K562 (cell line): ENCODE measurements at regions not wholly inside any gene's neighbourhood (a gene's known extent, or its start where the extent isn't known, plus 50 kb on each side); places are given as distances from the start of the nearest gene placed in this dataset.

Source experiments
- ATAC-seq: fragments of 200-7000 bp; cut with Tn5 transposase; 3 replicates; pipeline ENCODE4 v1.9.1; 2020; ENCODE audit warnings: moderate library complexity
- BruUV-seq: library from RNA; stranded (reverse); fragments of 400-500 nt; replicated peaks from 2 replicates; lab custom pipeline; 2021; lab: Mats Ljungman, UMichigan
- CTCF ChIA-PET: fragments of 300-600 bp; formaldehyde crosslinking; extraction: SDS; loops from one replicate; lab custom pipeline; 2021; ENCODE audit warnings: low intra/inter-chr PET ratio; lab: Yijun Ruan, JAX
- POLR2A ChIA-PET: fragments of 300-600, 350-650 bp; sonication (Branson Sonifier 250); formaldehyde crosslinking; extraction: SDS; loops from one replicate; lab custom pipeline; 2021; ENCODE audit warnings: antibody characterized with exemption, inconsistent platforms; lab: Yijun Ruan, JAX
- DNase-seq, 4 experiments: peaks; one replicate each; pipeline versions ENCODE4 v3.0.0 to v3.0.0-alpha.2; 2011 to 2018; ENCODE audit warnings: low spot score in 3 of 4, mixed read lengths in 3 of 4; ENCODE audit errors: extremely low read depth in 1 of 4
- FAIRE-seq: peaks from 2 replicates; lab custom pipeline; 2011; peaks lifted over from hg19 to GRCh38; lab: Jason Lieb, UNC
- H2AFZ ChIP-seq: 2 replicates; pipeline ENCODE4 v1.6.0; 2011; ENCODE audit warnings: low read depth, low read length, control low read depth, inconsistent platforms
- H3K27ac ChIP-seq: fragments of 200-600 bp; 3 replicates; pipeline ENCODE4 v1.8.0; 2011; ENCODE audit warnings: low read depth, mild to moderate bottlenecking, control low read depth, inconsistent platforms, low read length, moderate library complexity, mixed read lengths; ENCODE audit errors: extremely low read depth
- H3K27me3 ChIP-seq, 2 experiments: fragments of 300-600 bp in 1 of 2; 2 replicates in 1 of 2; 3 replicates in 1 of 2; pipeline versions ENCODE4 v1.6.0 to v1.8.0; 2011; ENCODE audit warnings: inconsistent platforms in 2 of 2, low read length in 2 of 2, mild to moderate bottlenecking in 1 of 2, mixed read lengths in 1 of 2, moderate library complexity in 1 of 2; ENCODE audit not compliant: control insufficient read depth in 2 of 2, insufficient read depth in 2 of 2
- H3K36me3 ChIP-seq: fragments of 300-600 bp; 3 replicates; pipeline ENCODE4 v1.8.0; 2011; ENCODE audit warnings: mild to moderate bottlenecking, low read length, inconsistent platforms; ENCODE audit not compliant: control insufficient read depth, insufficient read depth
- H3K4me1 ChIP-seq, 2 experiments: fragments of 200-600 bp in 1 of 2; replicated peaks in 1 of 2; 2 replicates in 1 of 2; 3 replicates in 1 of 2; pipeline versions ENCODE4 v1.5.1 to v1.8.0; 2011; ENCODE audit warnings: inconsistent platforms in 2 of 2, low read length in 2 of 2, mild to moderate bottlenecking in 1 of 2, mixed read lengths in 1 of 2, moderate library complexity in 1 of 2; ENCODE audit not compliant: control insufficient read depth in 2 of 2, insufficient read depth in 2 of 2
- H3K4me2 ChIP-seq: 2 replicates; pipeline ENCODE4 v1.6.1; 2011; ENCODE audit warnings: low read length, control low read depth, inconsistent platforms, mixed read lengths; ENCODE audit not compliant: insufficient read depth
- H3K4me3 ChIP-seq: fragments of 200-600 bp; sonication (generic), shearing (Covaris generic); 2 replicates; pipeline ENCODE4 v1.5.1; 2016; ENCODE audit warnings: control low read depth, inconsistent platforms
- H3K79me2 ChIP-seq: fragments of 200-600 bp; 3 replicates; pipeline ENCODE4 v1.8.0; 2011; ENCODE audit warnings: low read length, inconsistent platforms; ENCODE audit not compliant: control insufficient read depth, insufficient read depth
- H3K9ac ChIP-seq, 2 experiments: 2 replicates each; pipeline versions ENCODE4 v1.6.0 to v1.6.1; 2011; ENCODE audit warnings: low read depth in 2 of 2, low read length in 2 of 2, control low read depth in 1 of 2, inconsistent platforms in 1 of 2, mild to moderate bottlenecking in 1 of 2, mixed read lengths in 1 of 2; ENCODE audit not compliant: insufficient read depth in 1 of 2
- H3K9me1 ChIP-seq: one replicate; pipeline ENCODE4 v1.6.0; 2011; ENCODE audit warnings: inconsistent platforms, mild to moderate bottlenecking, low read length, moderate library complexity; ENCODE audit not compliant: control insufficient read depth, insufficient read depth
- H3K9me3 ChIP-seq: replicated peaks from 2 replicates; pipeline ENCODE4 v1.5.1; 2011; ENCODE audit warnings: low read depth, low read length, inconsistent platforms; ENCODE audit not compliant: control insufficient read depth, insufficient read depth
- H4K20me1 ChIP-seq: replicated peaks from 2 replicates; pipeline ENCODE4 v1.6.1; 2011; ENCODE audit warnings: low read length, inconsistent platforms, mixed read lengths; ENCODE audit not compliant: control insufficient read depth, insufficient read depth
- HMGN3 ChIP-seq: IDR thresholded peaks from 2 replicates; pipeline ENCODE4 v1.6.1; 2011; ENCODE audit warnings: borderline replicate concordance, low read depth, mild to moderate bottlenecking, mixed read lengths, low read length; ENCODE audit not compliant: insufficient read length; ENCODE audit errors: extremely low read depth
- PHF20 ChIP-seq: fragments of 450-650 bp; IDR thresholded peaks from 2 replicates; pipeline ENCODE4 v1.6.1; 2018; ENCODE audit not compliant: partially characterized antibody
- POLR2A ChIP-seq: fragments of 450-650 bp; conservative IDR thresholded peaks from 2 replicates; pipeline ENCODE4 v1.6.1; 2016
- PRMT5 ChIP-seq: sonication (generic); formaldehyde crosslinking; IDR thresholded peaks from 2 replicates; pipeline ENCODE4 v1.5.0; 2020; ENCODE audit warnings: missing genetic modification reagents
- ZBTB8A ChIP-seq: fragments of 450-650 bp; IDR thresholded peaks from 2 replicates; pipeline ENCODE4 v1.6.1; 2018; ENCODE audit warnings: mild to moderate bottlenecking, moderate library complexity; ENCODE audit not compliant: partially characterized antibody
- ZNF586 ChIP-seq: fragments of 450-650 bp; formaldehyde crosslinking; conservative IDR thresholded peaks from 2 replicates; pipeline ENCODE4 v1.4.0; 2020; ENCODE audit warnings: mild to moderate bottlenecking, moderate library complexity
- WGBS: fragments of 100-300 bp; shearing (Covaris generic); methylation state at CpG from one replicate; pipeline ENCODE4 v1.1.6; 2016; ENCODE audit warnings: low coverage, mixed read lengths; ENCODE audit not compliant: insufficient coverage; ENCODE audit errors: missing lambda C conversion rate; 5-methylcytosine and 5-hydroxymethylcytosine counted together
- in situ Hi-C: fragments of 300-500 bp; cut with MboI; formaldehyde crosslinking; loops from 4 replicates; pipeline ENCODE4 v1.15.0; 2018; ENCODE audit warnings: inconsistent platforms, mixed read lengths
- intact Hi-C: fragments of 100-400 bp; cut with micrococcal nuclease; formaldehyde crosslinking; loops from 2 replicates; pipeline ENCODE4 v1.14.2; 2022
- TF ChIP-seq, protein P1 (sequence below): fragments of 450-650 bp; IDR thresholded peaks from 2 replicates; pipeline ENCODE4 v1.6.1; 2016; ENCODE audit warnings: mild to moderate bottlenecking, moderate library complexity
- TF ChIP-seq, protein P2 (sequence below): fragments of 450-650 bp; IDR thresholded peaks from 2 replicates; pipeline ENCODE4 v1.6.1; 2016; ENCODE audit warnings: mild to moderate bottlenecking
- TF ChIP-seq, protein P3 (sequence below): sonication (generic); formaldehyde crosslinking; IDR thresholded peaks from 2 replicates; pipeline ENCODE4 v1.8.0; 2022; ENCODE audit warnings: mild to moderate bottlenecking, missing genetic modification reagents

DNA sequence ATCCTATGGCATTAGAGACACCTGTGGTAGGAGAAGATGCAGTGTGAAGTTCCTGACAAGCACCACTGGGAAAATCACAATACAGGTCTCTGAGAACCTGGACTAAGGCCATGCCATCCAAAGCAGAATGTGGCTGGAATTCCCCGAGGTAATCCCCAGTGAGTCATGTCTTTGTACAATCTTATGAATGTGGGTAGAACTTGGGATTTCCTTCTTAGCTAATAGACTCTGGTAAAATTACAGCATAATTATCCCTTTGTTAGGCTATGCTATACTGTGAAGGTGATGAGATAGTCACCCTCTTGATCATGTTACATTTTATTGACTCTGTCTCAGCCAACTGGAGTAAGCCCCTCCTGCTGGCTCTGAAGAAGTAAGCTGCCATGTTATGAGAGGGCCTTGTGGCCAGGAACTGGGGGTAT, 224.3 kb upstream of the DCN start:
- Histone ChIP-seq H3K27me3 (no peaks in the 10 kb centered on the region), H3K9me3 (no peaks in the 10 kb centered on the region), H3K4me2 (no peak overlapping the region), H3K79me2 (no peaks in the 10 kb centered on the region), H2AFZ (no peak overlapping the region), H3K9ac (no peak overlapping the region), H3K27ac (no peak overlapping the region), H3K4me1 (no peaks in the 10 kb centered on the region), H3K36me3 (no peaks in the 10 kb centered on the region), H3K4me3 (no peak overlapping the region), H4K20me1 (no peaks in the 10 kb centered on the region), H3K9me1 (no peaks in the 10 kb centered on the region)
- in situ Hi-C loops (no loop called here), intact Hi-C loops (no loop called here)
- no peak for ATAC-seq
- BruUV-seq, result no TSS peak
- ChIA-PET POLR2A (interaction anchor here (0.6 to 0.7 kb wide), 2 partner anchors 20 to 447 kb away, joined by 3 read pairs; no protein-coding TSS in a partner anchor), CTCF (no interaction called here)
- 58% methylated on average over 1 of the region's 1 CpG for WGBS
- no peak for DNase-seq
- FAIRE-seq, result no peak
- TF ChIP-seq PHF20 (no peak), ZBTB8A (no peak), PRMT5 (CRISPR knock-in tag) (no peak), HMGN3 (no peak), POLR2A (no peak), ZNF586 (no peak)
- TF ChIP-seq, protein P1, sequence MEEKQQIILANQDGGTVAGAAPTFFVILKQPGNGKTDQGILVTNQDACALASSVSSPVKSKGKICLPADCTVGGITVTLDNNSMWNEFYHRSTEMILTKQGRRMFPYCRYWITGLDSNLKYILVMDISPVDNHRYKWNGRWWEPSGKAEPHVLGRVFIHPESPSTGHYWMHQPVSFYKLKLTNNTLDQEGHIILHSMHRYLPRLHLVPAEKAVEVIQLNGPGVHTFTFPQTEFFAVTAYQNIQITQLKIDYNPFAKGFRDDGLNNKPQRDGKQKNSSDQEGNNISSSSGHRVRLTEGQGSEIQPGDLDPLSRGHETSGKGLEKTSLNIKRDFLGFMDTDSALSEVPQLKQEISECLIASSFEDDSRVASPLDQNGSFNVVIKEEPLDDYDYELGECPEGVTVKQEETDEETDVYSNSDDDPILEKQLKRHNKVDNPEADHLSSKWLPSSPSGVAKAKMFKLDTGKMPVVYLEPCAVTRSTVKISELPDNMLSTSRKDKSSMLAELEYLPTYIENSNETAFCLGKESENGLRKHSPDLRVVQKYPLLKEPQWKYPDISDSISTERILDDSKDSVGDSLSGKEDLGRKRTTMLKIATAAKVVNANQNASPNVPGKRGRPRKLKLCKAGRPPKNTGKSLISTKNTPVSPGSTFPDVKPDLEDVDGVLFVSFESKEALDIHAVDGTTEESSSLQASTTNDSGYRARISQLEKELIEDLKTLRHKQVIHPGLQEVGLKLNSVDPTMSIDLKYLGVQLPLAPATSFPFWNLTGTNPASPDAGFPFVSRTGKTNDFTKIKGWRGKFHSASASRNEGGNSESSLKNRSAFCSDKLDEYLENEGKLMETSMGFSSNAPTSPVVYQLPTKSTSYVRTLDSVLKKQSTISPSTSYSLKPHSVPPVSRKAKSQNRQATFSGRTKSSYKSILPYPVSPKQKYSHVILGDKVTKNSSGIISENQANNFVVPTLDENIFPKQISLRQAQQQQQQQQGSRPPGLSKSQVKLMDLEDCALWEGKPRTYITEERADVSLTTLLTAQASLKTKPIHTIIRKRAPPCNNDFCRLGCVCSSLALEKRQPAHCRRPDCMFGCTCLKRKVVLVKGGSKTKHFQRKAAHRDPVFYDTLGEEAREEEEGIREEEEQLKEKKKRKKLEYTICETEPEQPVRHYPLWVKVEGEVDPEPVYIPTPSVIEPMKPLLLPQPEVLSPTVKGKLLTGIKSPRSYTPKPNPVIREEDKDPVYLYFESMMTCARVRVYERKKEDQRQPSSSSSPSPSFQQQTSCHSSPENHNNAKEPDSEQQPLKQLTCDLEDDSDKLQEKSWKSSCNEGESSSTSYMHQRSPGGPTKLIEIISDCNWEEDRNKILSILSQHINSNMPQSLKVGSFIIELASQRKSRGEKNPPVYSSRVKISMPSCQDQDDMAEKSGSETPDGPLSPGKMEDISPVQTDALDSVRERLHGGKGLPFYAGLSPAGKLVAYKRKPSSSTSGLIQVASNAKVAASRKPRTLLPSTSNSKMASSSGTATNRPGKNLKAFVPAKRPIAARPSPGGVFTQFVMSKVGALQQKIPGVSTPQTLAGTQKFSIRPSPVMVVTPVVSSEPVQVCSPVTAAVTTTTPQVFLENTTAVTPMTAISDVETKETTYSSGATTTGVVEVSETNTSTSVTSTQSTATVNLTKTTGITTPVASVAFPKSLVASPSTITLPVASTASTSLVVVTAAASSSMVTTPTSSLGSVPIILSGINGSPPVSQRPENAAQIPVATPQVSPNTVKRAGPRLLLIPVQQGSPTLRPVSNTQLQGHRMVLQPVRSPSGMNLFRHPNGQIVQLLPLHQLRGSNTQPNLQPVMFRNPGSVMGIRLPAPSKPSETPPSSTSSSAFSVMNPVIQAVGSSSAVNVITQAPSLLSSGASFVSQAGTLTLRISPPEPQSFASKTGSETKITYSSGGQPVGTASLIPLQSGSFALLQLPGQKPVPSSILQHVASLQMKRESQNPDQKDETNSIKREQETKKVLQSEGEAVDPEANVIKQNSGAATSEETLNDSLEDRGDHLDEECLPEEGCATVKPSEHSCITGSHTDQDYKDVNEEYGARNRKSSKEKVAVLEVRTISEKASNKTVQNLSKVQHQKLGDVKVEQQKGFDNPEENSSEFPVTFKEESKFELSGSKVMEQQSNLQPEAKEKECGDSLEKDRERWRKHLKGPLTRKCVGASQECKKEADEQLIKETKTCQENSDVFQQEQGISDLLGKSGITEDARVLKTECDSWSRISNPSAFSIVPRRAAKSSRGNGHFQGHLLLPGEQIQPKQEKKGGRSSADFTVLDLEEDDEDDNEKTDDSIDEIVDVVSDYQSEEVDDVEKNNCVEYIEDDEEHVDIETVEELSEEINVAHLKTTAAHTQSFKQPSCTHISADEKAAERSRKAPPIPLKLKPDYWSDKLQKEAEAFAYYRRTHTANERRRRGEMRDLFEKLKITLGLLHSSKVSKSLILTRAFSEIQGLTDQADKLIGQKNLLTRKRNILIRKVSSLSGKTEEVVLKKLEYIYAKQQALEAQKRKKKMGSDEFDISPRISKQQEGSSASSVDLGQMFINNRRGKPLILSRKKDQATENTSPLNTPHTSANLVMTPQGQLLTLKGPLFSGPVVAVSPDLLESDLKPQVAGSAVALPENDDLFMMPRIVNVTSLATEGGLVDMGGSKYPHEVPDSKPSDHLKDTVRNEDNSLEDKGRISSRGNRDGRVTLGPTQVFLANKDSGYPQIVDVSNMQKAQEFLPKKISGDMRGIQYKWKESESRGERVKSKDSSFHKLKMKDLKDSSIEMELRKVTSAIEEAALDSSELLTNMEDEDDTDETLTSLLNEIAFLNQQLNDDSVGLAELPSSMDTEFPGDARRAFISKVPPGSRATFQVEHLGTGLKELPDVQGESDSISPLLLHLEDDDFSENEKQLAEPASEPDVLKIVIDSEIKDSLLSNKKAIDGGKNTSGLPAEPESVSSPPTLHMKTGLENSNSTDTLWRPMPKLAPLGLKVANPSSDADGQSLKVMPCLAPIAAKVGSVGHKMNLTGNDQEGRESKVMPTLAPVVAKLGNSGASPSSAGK, result no peak
- TF ChIP-seq, protein P2, sequence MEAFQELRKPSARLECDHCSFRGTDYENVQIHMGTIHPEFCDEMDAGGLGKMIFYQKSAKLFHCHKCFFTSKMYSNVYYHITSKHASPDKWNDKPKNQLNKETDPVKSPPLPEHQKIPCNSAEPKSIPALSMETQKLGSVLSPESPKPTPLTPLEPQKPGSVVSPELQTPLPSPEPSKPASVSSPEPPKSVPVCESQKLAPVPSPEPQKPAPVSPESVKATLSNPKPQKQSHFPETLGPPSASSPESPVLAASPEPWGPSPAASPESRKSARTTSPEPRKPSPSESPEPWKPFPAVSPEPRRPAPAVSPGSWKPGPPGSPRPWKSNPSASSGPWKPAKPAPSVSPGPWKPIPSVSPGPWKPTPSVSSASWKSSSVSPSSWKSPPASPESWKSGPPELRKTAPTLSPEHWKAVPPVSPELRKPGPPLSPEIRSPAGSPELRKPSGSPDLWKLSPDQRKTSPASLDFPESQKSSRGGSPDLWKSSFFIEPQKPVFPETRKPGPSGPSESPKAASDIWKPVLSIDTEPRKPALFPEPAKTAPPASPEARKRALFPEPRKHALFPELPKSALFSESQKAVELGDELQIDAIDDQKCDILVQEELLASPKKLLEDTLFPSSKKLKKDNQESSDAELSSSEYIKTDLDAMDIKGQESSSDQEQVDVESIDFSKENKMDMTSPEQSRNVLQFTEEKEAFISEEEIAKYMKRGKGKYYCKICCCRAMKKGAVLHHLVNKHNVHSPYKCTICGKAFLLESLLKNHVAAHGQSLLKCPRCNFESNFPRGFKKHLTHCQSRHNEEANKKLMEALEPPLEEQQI, result no peak
- TF ChIP-seq, protein P3, sequence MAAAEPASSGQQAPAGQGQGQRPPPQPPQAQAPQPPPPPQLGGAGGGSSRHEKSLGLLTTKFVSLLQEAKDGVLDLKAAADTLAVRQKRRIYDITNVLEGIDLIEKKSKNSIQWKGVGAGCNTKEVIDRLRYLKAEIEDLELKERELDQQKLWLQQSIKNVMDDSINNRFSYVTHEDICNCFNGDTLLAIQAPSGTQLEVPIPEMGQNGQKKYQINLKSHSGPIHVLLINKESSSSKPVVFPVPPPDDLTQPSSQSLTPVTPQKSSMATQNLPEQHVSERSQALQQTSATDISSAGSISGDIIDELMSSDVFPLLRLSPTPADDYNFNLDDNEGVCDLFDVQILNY (CRISPR knock-in tag), result no peak
